Central memory CD4-positive, alpha-beta T cell (primary cell): ENCODE measurements at regions not wholly inside any gene's neighbourhood (a gene's known extent, or its start where the extent isn't known, plus 50 kb on each side); places are given as distances from the start of the nearest gene placed in this dataset.
"Not testable (repeated sequence)": the region's sequence is repeated elsewhere in the genome, so short reads cannot be mapped to it uniquely, and the experiment has no call there.

Experiments used
- DNase-seq: peaks from one replicate; pipeline ENCODE4 v3.0.0; 2022

DNA sequence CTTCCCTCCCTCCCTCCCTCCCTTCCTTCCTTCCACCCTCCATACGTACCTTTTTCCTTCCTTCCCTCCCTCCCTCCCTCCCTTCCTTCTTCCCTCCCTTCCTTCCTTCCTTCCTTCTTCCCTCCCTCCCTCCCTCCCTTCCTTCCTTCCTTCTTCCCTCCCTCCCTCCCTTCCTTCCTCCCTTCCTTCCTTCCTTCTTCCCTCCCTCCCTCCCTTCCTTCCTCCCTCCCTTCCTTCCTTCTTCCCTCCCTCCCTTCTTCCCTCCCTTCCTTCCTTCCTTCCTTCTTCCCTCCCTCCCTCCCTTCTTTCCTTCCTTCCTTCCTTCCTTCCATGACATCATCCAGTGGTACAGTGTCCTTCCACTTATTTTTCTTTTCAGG, 394.9 kb upstream of the KCNMB2 start:
- DNase-seq = not testable (repeated sequence)

DNA sequence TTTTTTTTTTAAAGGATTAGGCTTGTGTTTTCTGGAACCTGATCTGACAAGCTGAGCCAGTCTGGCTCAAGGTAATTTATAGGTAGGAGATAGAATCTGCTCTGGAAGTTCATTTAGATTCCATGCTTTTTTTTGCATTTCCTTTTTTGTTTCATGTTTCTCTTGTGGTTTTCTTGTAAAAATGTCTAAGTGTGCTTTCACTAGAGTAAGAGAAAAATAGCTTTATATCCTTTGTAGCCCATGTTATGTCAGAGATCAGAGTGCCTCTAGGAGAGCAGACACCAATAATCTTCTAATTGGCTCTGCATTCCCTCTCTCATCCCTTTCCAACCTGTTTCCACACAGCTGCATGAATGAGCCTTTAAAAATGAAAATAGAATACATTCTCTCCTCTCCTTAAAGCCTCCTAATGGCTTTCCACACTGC, 389.8 kb upstream of the KCNMB2 start:
- no peak for DNase-seq

DNA sequence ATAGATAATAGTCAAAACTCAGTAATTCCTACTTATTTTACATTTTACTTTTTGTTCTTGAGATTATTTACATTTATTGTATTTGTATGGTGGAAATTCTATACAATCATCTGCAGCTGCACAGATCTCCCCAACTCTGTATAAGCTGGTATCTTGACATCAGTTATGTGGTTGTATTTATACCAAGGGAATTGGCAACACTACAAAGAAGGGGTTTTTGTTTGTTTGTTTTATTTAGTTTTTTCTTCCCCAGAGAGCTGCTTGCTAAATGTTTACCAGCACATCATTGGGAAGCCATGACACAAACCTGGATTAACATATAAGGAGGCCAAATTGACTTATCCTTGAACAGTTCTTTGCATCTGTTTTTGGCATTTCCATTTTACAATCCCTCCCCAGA, 389.2 kb upstream of the KCNMB2 start:
- no peak for DNase-seq

DNA sequence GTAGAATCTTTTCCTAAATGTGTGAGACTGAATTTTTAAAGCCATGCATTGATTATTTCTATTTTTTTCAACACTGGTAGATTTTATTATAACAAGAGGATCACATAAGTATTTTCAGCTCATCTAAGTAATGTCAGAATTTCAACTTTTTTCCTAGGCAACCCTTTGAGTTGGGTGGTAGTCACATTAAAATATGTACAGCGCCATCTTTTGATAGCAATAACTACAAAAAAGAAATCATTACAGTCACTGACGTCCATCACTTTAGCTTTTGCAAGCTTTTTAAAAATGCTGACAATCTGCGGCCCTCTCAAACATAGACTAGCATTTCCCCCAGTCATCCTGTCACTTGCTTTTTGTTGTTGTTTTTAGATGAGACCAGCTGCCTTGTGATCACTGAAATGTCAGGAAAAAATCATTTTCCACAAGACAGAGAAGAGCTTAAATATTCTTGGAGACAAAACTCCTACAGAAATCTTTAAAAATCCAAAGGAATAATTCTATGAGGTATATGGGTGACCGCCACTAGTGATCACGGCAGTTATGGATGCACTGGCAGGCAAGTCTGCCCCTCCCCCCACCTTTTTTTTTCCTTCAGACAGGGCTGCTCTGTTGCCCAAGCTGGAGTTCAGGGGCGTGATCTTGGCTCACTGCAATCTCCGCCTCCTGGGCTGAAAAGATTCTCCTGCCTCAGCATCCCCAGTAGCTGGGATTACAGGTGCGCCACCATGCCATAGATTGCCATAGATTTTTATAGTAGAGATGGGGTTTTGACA, 384.0 kb upstream of the KCNMB2 start:
- DNase-seq = no peak

DNA sequence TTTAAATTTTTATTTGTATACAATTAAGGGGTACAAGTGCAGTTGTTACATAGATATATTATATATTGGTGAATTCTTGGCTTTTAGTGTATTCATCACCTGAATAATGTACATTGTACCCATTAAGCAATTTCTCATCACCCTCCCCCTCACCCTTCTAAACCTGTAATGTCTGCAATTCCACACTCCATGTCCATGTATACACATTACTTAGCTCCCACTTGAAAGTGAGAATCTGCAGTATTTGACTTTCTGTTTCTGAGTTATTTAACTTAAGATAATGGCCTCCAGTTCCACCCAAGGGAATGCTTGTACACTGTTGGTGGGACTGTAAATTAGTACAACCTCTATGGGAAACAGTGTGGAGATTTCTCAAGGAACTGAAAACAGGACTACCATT, 383.2 kb upstream of the KCNMB2 start:
- no peak for DNase-seq

DNA sequence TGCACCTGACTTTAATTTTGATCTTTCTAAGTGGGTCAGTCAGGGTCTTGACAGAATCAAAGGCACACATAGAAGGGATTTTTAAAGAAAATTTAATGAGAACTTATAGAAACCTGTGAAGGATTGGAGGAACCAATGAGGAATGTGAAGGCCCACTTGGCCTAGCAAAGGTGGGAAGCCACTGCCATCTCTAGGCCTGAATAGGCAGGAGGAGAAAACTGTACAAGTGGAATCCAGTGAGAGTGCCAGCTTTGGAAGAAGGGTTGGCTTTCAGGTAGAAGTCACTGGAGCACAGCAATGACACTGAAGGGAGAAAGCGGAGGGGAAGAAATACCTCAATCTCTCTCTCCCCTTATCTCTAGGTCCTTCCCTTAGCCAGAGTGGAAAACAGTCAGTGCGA, 380.7 kb upstream of the KCNMB2 start:
- no peak for DNase-seq

DNA sequence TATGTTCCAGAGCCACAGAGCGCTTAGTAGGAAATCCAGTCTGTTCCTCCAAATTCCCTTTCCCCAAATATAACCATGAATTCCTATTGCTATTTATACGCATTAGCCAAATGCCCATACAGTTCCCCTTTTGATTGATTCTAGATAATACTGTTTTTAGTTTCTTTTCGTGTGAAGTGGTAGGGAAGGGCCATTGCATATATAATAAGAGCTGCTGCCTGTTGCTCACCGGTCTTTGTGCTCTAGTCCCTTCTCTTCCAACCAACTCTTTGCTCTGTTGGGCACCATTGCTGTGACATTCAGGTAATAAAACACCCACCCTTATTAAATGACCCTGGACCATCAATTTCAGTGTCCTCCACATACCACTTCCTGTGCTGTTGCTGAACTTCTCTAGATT, 379.9 kb upstream of the KCNMB2 start:
- no peak for DNase-seq

DNA sequence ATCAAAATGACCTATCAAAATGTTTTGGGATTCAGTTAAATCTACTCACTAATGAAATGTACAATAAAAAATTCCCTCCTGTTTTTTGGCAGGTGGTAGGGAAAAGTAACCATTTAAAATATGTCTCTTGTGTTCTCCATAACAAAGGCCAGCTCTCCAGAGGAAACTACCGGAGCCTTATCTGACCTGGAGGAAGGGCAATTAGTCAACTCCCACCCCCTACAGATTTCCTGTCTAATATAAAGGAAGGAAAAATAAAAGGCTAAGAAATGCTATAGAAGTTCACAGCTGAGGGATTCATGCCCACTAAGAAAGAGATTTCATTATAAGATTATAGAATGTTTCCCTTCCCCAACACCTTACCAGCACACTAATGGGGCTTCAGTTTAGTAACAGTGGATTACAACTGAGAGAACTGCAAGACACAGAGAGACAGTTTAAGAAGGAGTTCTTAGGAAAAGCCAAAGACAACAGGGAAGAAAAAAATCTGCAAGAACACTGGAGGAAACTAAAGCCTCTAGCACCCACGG, 376.5 kb upstream of the KCNMB2 start:
- no peak for DNase-seq

DNA sequence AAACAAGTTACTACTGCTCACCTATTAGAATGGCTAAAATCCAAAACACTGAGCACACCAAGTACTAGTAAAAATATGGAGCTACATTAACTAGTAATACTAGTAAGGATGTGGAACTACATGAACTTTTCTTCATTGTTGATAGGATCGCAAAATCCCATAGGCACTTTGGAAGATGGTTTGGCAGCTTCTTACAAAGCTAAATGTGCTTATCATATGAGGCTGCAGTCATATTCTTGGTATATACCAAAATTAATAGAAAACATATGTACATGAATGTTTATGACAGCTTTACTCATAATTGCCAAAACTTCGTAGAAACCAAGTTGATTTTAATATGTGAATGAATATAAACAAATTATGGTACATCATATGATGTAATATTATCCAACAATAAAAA, 366.8 kb upstream of the KCNMB2 start:
- no peak for DNase-seq

DNA sequence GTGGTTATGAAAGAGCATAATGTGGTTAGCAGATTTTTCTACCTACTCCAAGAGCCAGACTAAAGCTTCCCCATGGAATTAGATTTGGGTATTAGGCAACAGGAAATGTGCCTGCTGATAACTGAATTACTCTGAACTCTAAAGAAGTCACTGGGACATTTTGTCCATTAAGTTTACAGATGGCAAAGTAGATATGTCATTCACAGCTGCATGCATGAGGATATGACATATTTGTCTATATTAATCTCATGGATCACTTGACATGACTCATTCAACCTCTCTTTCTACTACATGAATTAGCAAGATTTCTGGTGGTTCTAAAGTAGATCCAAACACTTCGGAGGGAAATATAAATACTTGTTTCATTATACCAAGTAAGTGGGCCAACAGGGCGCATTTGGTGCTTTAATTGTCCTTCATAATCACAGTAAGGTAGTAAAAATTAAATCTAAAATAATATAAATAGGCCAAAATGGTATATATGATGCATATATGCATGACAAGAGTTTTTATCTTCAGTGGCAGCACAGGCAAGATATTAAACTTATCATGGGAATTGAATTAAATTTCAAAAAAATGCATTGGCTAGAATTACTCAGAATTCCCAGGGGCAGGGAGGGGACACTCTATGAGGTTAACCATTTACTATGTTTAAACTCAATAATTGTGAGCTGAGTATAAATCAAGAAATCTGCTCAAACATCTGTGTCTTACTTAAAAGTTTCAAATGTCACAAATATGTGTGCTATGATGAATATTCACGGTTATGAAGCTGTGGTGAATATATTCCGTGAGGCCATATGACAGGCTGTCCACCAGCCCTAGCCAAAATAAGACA, 365.3 kb upstream of the KCNMB2 start:
- no peak for DNase-seq

DNA sequence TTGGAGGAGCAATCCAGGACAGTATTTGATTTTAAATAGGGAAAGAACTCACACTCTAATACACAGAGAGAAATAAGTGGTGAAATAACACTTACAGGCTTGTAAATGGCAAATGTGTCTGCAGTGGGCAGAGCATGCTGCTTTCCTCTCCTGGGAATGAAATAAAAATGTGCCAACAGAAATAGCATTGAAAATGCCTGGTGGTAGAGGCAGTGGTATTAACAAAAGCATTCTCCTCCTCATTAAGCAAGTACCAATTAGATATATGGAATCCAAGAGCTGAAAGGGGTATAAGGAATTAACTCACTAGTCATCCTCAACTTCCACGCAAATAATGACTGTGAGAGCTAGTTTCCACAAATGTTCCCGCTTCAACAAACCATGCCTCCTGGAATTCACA, 364.1 kb upstream of the KCNMB2 start:
- DNase-seq = no peak

DNA sequence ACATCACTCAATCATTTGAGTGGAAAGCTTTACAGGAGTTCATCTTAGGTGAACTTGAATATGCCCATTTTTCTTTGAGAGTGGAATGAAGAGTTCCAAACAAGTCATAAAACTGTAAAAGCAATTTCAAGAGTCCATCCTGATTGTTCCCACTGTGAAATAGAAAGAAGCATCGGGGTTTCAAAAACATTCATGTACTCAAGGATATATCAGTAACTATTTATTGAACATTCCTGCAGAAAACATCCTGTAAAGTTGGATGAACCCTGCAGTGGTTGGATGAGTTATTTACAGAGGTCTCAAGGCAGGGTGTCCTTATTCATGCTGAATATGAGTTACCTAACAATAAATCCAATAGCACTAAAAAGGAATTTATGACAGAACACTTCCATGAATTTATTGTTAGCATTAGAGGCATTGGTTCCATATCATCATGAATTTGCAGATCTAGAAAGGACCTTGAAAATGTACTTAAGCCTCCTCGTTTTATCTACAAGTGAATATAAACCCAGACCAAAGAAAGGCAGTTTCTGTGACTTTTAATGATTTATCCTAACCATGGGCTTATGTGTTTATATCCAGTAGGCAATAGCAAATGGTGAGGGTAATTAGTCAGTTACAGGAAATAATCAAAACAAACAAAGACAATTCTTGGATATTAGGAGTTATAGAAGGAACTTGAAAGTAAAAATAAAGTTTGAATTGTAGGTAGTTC, 361.9 kb upstream of the KCNMB2 start:
- no peak for DNase-seq

DNA sequence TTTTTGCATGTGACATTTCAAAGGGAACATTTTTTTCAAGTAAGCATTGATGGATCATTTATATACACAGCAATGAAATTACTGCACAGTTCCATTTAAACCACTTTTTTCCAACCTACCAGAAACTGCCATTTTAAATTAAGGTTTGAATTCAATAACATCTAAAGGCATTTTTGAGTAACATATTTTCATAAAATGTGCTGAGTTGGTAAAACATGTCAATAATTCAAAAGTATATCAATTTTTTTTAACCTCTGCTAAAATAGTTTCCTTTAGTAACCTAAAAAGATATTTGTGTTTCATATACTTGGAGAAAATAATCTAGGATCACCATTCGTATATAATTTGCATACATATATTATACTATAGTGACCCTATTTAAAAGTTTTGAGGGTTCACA, 355.1 kb upstream of the KCNMB2 start:
- DNase-seq = no peak

DNA sequence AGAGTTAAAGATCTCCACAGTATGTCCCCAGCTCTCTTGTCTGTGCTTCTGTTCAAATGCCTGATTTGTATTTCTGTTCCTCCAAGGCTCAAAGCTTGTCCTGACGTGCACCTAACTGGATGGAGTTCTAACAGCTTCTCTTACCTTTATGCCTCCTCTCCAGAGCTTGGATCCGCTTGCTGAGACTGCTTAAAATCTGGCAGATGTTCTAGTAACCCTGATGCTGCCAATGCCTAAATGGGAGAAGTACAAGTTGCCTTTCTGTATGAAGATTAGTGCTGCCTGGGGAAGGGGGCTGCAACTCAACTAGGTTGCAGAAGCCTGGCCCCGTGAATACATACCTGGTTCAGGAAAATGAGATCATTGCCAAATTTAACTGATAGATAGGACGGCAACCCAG, 354.5 kb upstream of the KCNMB2 start:
- DNase-seq = no peak

DNA sequence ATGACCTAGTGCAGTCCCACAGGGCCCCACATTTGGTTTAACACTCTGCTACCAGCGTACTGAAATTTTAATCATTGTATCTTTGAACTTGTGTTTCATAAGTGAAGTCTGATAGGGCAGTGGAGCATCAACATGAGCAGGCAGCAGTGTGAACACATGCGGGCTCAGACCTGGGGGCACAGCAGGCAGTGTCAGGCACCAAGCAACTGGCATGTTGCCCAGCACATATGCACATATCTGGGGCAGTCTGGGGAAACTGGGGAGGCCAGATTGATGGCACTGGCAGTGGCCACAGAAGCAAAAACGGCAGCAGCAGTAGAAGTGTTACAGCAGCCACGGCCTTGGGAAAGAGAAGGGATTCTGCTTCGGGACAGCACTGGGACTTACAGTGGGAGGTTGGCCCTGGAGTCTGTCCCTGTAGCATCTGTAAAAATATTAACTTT, 353.9 kb upstream of the KCNMB2 start:
- DNase-seq = no peak

DNA sequence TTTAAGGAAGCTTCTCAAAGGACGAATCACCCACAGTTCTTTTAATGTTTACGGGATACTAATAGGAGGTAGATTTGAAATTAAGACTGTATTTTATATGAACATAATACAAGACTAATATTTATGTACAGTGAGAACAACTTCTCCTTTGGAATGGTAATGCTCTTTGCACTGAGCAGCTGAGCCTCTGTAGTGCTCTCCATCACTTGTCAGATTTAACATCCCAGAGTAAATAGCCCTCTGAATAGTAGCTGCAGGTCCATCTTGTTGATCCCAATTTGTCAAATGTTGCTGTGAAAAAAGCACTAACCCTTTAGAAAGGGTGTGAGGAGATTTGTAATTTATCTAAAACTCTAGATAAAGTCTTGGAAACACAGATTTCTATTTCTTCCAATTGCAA, 351.4 kb upstream of the KCNMB2 start:
- no peak for DNase-seq

DNA sequence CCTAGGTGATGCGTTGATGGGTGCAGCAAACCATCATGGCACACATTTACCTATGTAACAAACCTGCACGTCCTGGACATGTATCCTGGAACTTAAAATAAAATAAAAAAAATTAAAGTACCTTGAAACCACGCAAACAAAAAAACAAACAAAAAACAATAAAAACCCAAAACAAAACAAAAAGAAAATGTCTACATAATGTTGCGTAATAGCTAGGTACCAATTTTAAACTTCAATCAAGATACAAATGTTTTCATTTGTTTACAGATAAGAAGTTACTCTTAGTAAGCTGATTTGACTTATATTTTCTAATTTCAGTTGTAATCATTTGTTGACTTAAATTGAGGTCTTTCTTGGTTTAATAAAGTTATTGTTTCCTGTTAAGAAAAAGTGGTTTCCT, 349.6 kb upstream of the KCNMB2 start:
- DNase-seq = no peak

DNA sequence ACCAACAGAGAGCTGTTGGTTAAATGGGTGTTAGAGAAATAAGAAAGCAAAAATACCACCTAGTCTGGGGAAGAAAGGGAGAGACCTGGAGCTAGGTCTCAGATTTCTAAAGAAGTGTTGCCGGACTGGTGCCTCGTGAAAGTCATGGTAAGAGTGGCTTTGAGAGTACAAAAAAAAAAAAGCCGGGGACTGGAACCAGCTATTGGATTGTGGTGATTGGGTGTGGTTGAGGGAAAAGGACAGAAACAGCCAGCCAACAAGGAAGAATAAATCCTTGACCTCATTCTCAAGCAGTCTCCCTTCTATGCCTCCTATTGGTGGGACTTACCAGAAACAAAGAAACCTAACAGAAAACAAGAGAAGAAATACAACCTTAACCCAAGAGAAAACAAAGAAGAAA, 346.4 kb upstream of the KCNMB2 start:
- DNase-seq = no peak

DNA sequence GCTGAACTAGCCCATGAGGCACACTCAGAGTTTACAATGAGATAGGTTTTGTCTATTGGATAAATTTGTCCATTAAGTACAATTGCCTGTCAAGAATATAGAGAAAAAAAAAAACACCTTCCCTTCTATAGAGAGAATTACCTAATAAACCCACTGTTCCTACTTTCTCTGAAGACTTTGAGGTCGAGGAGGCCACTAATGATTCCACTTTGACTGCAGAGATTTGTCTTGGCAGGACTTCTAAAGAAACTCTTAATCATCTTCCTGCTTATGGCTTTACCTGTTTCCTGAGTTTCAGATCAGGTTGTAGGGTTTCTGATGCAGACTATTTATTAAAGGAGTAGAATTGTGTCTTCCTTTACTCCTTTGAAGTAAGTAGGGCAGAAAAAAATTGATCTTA, 342.4 kb upstream of the KCNMB2 start:
- DNase-seq = no peak

DNA sequence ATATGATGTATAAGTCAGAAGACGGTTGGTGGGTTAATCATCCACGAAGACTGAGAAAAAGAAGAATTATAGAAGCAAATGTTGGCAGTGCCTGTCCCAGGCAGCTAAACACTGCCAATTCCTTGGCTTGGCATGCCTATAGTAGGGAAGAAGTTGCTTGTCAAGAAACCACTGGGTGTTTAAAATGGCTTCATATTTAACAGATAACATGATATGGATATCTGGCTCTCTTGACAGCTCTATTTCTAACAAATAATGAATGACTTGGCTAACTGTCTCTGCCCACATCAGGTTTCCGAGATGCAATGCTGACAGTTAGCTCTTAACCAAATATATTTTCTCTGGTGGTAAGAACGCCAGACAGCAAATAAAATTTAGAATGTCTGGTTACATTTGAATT, 341.7 kb upstream of the KCNMB2 start:
- no peak for DNase-seq

DNA sequence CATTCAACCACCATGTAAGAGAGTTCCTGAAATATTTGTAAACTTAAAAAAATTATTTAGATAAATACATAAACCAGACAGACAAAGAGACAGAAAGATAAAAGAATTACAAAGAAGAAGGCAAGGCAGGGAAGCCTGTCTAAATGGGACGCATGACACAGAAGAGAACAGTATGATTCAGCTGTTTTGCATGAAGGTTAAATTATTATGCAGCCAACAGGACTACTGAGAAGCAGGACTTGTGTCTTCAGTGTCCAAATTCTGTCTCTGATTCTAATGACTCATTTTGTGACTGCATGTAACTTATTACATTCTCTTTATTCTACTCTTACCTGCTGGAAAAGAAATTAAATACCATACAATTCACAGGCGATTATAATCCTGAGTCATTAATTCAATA, 340.4 kb upstream of the KCNMB2 start:
- DNase-seq = no peak

DNA sequence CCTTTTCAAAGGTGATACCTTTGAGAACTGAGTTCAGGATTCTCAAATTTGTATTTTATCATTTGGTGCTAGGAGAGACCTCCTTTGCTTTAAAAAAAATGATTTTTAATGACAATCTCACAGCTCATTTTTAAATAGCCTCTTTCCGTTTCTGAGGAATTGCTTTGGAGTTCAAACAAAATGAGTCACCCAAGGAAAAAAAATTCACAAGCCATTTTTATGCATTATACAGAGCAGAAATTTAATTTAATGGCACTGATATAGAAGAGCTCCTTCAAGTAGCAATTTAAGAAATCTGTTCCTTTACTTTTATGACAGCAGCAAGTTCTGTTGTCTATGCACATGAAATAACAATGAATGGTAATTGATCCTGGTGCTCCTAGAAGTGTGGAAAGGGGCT, 337.9 kb upstream of the KCNMB2 start:
- DNase-seq = no peak

DNA sequence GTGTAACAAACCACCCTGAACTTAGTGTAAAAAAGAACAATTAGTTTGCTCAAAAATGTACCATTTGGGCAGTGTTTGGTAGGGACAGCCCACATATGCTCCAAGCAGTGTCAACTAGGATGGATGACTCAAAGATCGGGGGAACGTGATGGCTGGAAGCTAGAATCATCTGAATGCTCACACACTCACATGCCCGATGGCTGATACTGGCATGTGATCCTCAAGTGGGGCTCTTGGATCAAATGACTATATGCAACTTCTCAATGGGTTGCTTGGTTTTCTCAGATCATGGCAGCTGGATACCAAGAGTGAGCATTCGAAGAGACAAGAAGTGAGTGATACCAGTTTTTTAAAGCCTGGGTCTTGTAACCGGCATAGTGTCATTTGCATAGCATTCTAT, 335.9 kb upstream of the KCNMB2 start:
- DNase-seq = no peak

DNA sequence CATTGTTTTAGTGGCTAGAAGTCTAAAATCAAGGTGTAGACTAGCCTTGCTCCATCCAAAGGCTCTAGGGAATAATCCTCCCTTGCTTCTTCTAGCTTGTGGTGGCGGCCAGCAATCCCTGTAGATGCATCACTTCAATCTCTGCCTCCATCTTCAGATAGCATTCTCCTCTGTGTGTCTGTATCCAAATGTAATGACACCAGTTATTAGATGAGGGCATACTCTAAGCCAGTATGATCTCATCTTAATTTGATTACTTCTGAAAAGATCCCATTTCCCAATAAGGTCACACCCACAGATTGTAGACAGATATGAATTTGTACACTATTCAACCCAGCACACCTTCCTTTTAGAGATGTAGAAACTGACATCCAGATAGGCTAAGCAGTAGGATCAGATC, 334.5 kb upstream of the KCNMB2 start:
- DNase-seq = no peak
